ENCODE measurements at regions not wholly inside any gene's neighbourhood (a gene's known extent, or its start where the extent isn't known, plus 50 kb on each side); places are given as distances from the start of the nearest gene placed in this dataset.
"Not testable (repeated sequence)": the region's sequence is repeated elsewhere in the genome, so short reads cannot be mapped to it uniquely, and the experiment has no call there.

GRCh38 chr9:66810247-66810646 lies 90.3 kb upstream of the ZNF658 start:
- not testable (repeated sequence) for TF ChIP-seq CTCF (IDR thresholded peaks at IDR 0.05); FOXM1 (IDR thresholded peaks at IDR 0.05; ENCODE audit: low read depth); MAX (IDR thresholded peaks at IDR 0.05; ENCODE audit: low read depth); EP300 (IDR thresholded peaks at IDR 0.05; ENCODE audit: borderline replicate concordance in 1 of 2, low read depth in 1 of 2, low read length in 1 of 2); POLR2AphosphoS5 (IDR thresholded peaks at IDR 0.05; ENCODE audit: low read depth, low read length); RAD21 (IDR thresholded peaks at IDR 0.05; ENCODE audit: low read length); PBX3 (IDR thresholded peaks at IDR 0.05); USF1 (IDR thresholded peaks at IDR 0.05; ENCODE audit: borderline replicate concordance, low read depth)

All from SK-N-SH (cell line).